ENCODE measurements at regions not wholly inside any gene's neighbourhood (a gene's known extent, or its start where the extent isn't known, plus 50 kb on each side); places are given as distances from the start of the nearest gene placed in this dataset.

GRCh38 chr22:48188231-48188721 lies 1425.8 kb downstream of the TBC1D22A start:
- intact Hi-C loops (cut with DNase I): no loop called here

GRCh38 chr22:48187356-48187755 lies 1424.9 kb downstream of the TBC1D22A start:
- no peak overlapping the region for H3K4me3 ChIP-seq
- no peaks in the 10 kb centered on the region for H3K9me3 ChIP-seq
- intact Hi-C loops (cut with DNase I): no loop called here
- DNase-seq: no peak
- no peaks in the 10 kb centered on the region for H3K27me3 ChIP-seq
- WGBS, 3 donors: 87 to 94% (median 91%) methylated on average over 8 of the region's 8 CpGs
- H3K27ac ChIP-seq: no peak overlapping the region
- TF ChIP-seq POLR2A (IDR thresholded peaks at IDR 0.05) (no peak), EP300 (IDR thresholded peaks at IDR 0.05) (no peak), CTCF (IDR thresholded peaks at IDR 0.05) (no peak)
- H3K4me1 ChIP-seq (ENCODE audit: insufficient read depth): no peaks in the 10 kb centered on the region
- no peaks in the 10 kb centered on the region for H3K36me3 ChIP-seq

More at GRCh38 chr22:48188231-48188721, 1425.8 kb downstream of the TBC1D22A start:
- Histone ChIP-seq H3K27ac (no peak overlapping the region), H3K9me3 (no peaks in the 10 kb centered on the region), H3K4me3 (no peak overlapping the region), H3K36me3 (no peaks in the 10 kb centered on the region), H3K4me1 (ENCODE audit: insufficient read depth) (no peaks in the 10 kb centered on the region), H3K27me3 (no peaks in the 10 kb centered on the region)
- WGBS, 3 donors: 73 to 81% (median 75%) methylated on average over 7 of the region's 7 CpGs
- TF ChIP-seq POLR2A (IDR thresholded peaks at IDR 0.05) (no peak), CTCF (IDR thresholded peaks at IDR 0.05) (no peak), EP300 (IDR thresholded peaks at IDR 0.05) (no peak)
- no peak for DNase-seq

- no peaks in the 10 kb centered on the region for H3K36me3 ChIP-seq
- H3K4me1 ChIP-seq (ENCODE audit: insufficient read depth): no peaks in the 10 kb centered on the region
- DNase-seq: no peak
- H3K4me3 ChIP-seq: no peak overlapping the region
- H3K27ac ChIP-seq: no peak overlapping the region
- intact Hi-C loops (cut with DNase I): no loop called here
- 45 to 58% (median 55%) methylated on average over 10 of the region's 10 CpGs for WGBS, 3 donors
- no peaks in the 10 kb centered on the region for H3K9me3 ChIP-seq
- H3K27me3 ChIP-seq: no peaks in the 10 kb centered on the region
- TF ChIP-seq POLR2A (IDR thresholded peaks at IDR 0.05): no peak
- TF ChIP-seq EP300 (IDR thresholded peaks at IDR 0.05): no peak
- TF ChIP-seq CTCF (IDR thresholded peaks at IDR 0.05): no peak
Observed at GRCh38 chr22:48186146-48186790, 1423.8 kb downstream of the TBC1D22A start.

- 75 to 78% (median 77%) methylated on average over 20 of the region's 20 CpGs for WGBS, 3 donors
- Histone ChIP-seq H3K4me1 (ENCODE audit: insufficient read depth) (no peaks in the 10 kb centered on the region), H3K4me3 (no peak overlapping the region), H3K36me3 (no peaks in the 10 kb centered on the region), H3K9me3 (no peaks in the 10 kb centered on the region), H3K27ac (no peak overlapping the region), H3K27me3 (no peaks in the 10 kb centered on the region)
- intact Hi-C loops (cut with DNase I): no loop called here
- no peak for TF ChIP-seq POLR2A (IDR thresholded peaks at IDR 0.05)
- no peak for TF ChIP-seq CTCF (IDR thresholded peaks at IDR 0.05)
- TF ChIP-seq EP300 (IDR thresholded peaks at IDR 0.05): no peak
- DNase-seq: no peak
Observed at GRCh38 chr22:48185071-48186055, 1422.9 kb downstream of the TBC1D22A start.
